Ovary (tissue), 3 donors: ENCODE measurements at regions not wholly inside any gene's neighbourhood (a gene's known extent, or its start where the extent isn't known, plus 50 kb on each side); places are given as distances from the start of the nearest gene placed in this dataset.

Experiments used
- EP300 ChIP-seq: sonication (generic); formaldehyde crosslinking; IDR thresholded peaks from one replicate; pipeline ENCODE4 v1.6.1; 2017; ENCODE audit warnings: antibody characterized with exemption
- POLR2A ChIP-seq: fragments of 450-650 bp; IDR thresholded peaks from one replicate; pipeline ENCODE4 v1.6.1; 2017; ENCODE audit warnings: antibody characterized with exemption, mild to moderate bottlenecking, moderate library complexity
- TF ChIP-seq, protein P1 (sequence below), 3 donors: fragments of 450-650 bp in 2 of 3; fragments of 200-600 bp in 1 of 3; IDR thresholded peaks; one replicate each; pipeline versions ENCODE4 v1.5.1 to v1.8.0; 2016 to 2022; ENCODE audit warnings: antibody characterized with exemption in 3 of 3, mild to moderate bottlenecking in 1 of 3
- donor health status: DM: no; HTN: no; CAD: no.

DNA sequence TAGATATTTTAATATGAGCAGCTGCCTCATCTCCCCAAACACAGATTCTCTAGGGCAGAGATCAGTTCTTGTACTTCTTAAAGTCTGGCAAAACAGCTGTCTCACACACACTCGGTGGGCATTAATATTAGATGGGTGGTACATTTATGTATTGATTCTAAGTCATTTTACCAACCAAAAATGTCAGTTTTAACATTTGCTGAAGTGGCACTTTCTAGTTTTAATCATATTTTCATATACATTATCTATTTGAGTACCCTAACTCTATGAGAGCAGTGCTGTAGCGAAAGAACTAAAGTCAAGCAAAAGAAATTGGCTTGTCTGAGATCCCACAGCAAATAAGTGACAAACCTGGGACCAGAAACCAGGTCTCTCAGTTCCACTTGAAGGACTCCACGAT is 134.5 kb upstream of the SPRY1 start:
- TF ChIP-seq, protein P1, sequence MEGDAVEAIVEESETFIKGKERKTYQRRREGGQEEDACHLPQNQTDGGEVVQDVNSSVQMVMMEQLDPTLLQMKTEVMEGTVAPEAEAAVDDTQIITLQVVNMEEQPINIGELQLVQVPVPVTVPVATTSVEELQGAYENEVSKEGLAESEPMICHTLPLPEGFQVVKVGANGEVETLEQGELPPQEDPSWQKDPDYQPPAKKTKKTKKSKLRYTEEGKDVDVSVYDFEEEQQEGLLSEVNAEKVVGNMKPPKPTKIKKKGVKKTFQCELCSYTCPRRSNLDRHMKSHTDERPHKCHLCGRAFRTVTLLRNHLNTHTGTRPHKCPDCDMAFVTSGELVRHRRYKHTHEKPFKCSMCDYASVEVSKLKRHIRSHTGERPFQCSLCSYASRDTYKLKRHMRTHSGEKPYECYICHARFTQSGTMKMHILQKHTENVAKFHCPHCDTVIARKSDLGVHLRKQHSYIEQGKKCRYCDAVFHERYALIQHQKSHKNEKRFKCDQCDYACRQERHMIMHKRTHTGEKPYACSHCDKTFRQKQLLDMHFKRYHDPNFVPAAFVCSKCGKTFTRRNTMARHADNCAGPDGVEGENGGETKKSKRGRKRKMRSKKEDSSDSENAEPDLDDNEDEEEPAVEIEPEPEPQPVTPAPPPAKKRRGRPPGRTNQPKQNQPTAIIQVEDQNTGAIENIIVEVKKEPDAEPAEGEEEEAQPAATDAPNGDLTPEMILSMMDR (IDR thresholded peaks at IDR 0.05): no peak
- TF ChIP-seq POLR2A (no peak), EP300 (no peak)
